HepG2 (cell line): ENCODE measurements at regions not wholly inside any gene's neighbourhood (a gene's known extent, or its start where the extent isn't known, plus 50 kb on each side); places are given as distances from the start of the nearest gene placed in this dataset.

Experiments used
- ATAC-seq: fragments of 200-7000 bp; cut with Tn5 transposase; 3 replicates; pipeline ENCODE4 v1.9.1; 2020; ENCODE audit warnings: mild to moderate bottlenecking, moderate library complexity
- BruUV-seq: library from RNA; stranded (reverse); fragments of 400-500 nt; replicated peaks from 2 replicates; lab custom pipeline; 2021; lab: Mats Ljungman, UMichigan
- CTCF ChIA-PET: fragments of 300-600 bp; formaldehyde crosslinking; extraction: SDS; loops from one replicate; lab custom pipeline; 2021; ENCODE audit warnings: low total read pairs, inconsistent platforms, low intra/inter-chr PET ratio; lab: Yijun Ruan, JAX
- POLR2A ChIA-PET: fragments of 350-600 bp; sonication (Branson Sonifier 250); formaldehyde crosslinking; loops from one replicate; lab custom pipeline; 2020; ENCODE audit warnings: antibody characterized with exemption, inconsistent platforms; lab: Yijun Ruan, JAX
- DNase-seq: peaks from one replicate; pipeline ENCODE4 v3.0.0-alpha.2; 2015; ENCODE audit warnings: low spot score
- FAIRE-seq: peaks from 3 replicates; lab custom pipeline; 2011; peaks lifted over from hg19 to GRCh38; lab: Jason Lieb, UNC
- H2AFZ ChIP-seq: one replicate; pipeline ENCODE4 v1.6.1; 2011; ENCODE audit warnings: low read length, inconsistent platforms
- H3K27ac ChIP-seq: fragments of 300-600 bp; 3 replicates; pipeline ENCODE4 v1.8.0; 2011; ENCODE audit warnings: mixed run types, mild to moderate bottlenecking, mixed read lengths, low read length, inconsistent platforms; ENCODE audit not compliant: insufficient read depth; ENCODE audit errors: extremely low read length
- H3K27me3 ChIP-seq, 2 experiments: fragments of 200-600 bp in 1 of 2; 2 replicates in 1 of 2; 3 replicates in 1 of 2; pipeline versions ENCODE4 v1.6.0 to v1.8.0; 2011; ENCODE audit warnings: low read length in 2 of 2, mild to moderate bottlenecking in 2 of 2, moderate library complexity in 2 of 2, inconsistent platforms in 1 of 2; ENCODE audit not compliant: insufficient read depth in 2 of 2, control insufficient read depth in 1 of 2
- H3K36me3 ChIP-seq, 2 experiments: fragments of 200-600 bp in 1 of 2; replicated peaks in 1 of 2; 2 replicates in 1 of 2; 3 replicates in 1 of 2; pipeline versions ENCODE4 v1.5.1 to v1.8.0; 2011; ENCODE audit warnings: low read length in 2 of 2, inconsistent platforms in 1 of 2; ENCODE audit not compliant: insufficient read depth in 2 of 2, control insufficient read depth in 1 of 2
- H3K4me1 ChIP-seq: 2 replicates; pipeline ENCODE4 v1.5.1; 2012; ENCODE audit warnings: low read length, inconsistent platforms; ENCODE audit not compliant: insufficient read depth
- H3K4me2 ChIP-seq: 2 replicates; pipeline ENCODE4 v1.6.0; 2011; ENCODE audit warnings: low read depth, low read length, inconsistent platforms
- H3K4me3 ChIP-seq, 3 experiments: fragments of 200-600 bp in 1 of 3; sonication (generic), shearing (Covaris generic) in 1 of 3; replicated peaks in 1 of 3; 2 replicates each; pipeline ENCODE4 v1.5.1; 2011 to 2016; ENCODE audit warnings: low read length in 3 of 3, inconsistent platforms in 2 of 3, low read depth in 2 of 3, mild to moderate bottlenecking in 2 of 3, control low read depth in 1 of 3, mixed read lengths in 1 of 3; ENCODE audit not compliant: insufficient read depth in 1 of 3
- H3K79me2 ChIP-seq: one replicate; pipeline ENCODE4 v1.6.1; 2011; ENCODE audit warnings: low read length, inconsistent platforms; ENCODE audit not compliant: insufficient read depth
- H3K9ac ChIP-seq: 2 replicates; pipeline ENCODE4 v1.6.0; 2011; ENCODE audit warnings: mild to moderate bottlenecking, low read depth, low read length, inconsistent platforms; ENCODE audit not compliant: insufficient read depth
- H3K9me3 ChIP-seq: 2 replicates; pipeline ENCODE4 v1.5.1; 2012; ENCODE audit warnings: mild to moderate bottlenecking, low read length
- H4K20me1 ChIP-seq: 2 replicates; pipeline ENCODE4 v1.6.0; 2011; ENCODE audit warnings: inconsistent platforms, mild to moderate bottlenecking, low read length, moderate library complexity; ENCODE audit not compliant: insufficient read depth
- AGO1 ChIP-seq: fragments of 200-400 bp; formaldehyde crosslinking; IDR thresholded peaks from 2 replicates; pipeline ENCODE4 v1.6.1; 2017; ENCODE audit warnings: mild to moderate bottlenecking, low read depth, low read length, moderate library complexity; ENCODE audit not compliant: poor library complexity, severe bottlenecking
- CBX1 ChIP-seq: IDR thresholded peaks from one replicate; pipeline ENCODE4 v1.6.1; 2016; ENCODE audit warnings: antibody characterized with exemption, low read depth
- FOXO1 ChIP-seq: sonication (generic); formaldehyde crosslinking; IDR thresholded peaks from 2 replicates; pipeline ENCODE4 v1.4.0; 2020; ENCODE audit warnings: missing genetic modification reagents
- GLI4 ChIP-seq: sonication (generic); formaldehyde crosslinking; IDR thresholded peaks from 2 replicates; pipeline ENCODE4 v1.5.1; 2020; ENCODE audit warnings: missing genetic modification reagents, mild to moderate bottlenecking, moderate library complexity, borderline replicate concordance
- HDAC6 ChIP-seq: fragments of 200-600 bp; sonication (generic); IDR thresholded peaks from 2 replicates; pipeline ENCODE4 v1.7.0; 2017; ENCODE audit warnings: mild to moderate bottlenecking, antibody characterized with exemption, low read length, low read depth
- SMARCC2 ChIP-seq: fragments of 450-650 bp; IDR thresholded peaks from 2 replicates; pipeline ENCODE4 v1.6.1; 2017; ENCODE audit warnings: antibody characterized with exemption, mild to moderate bottlenecking
- TERF1 ChIP-seq: sonication (generic); formaldehyde crosslinking; IDR thresholded peaks from 2 replicates; pipeline ENCODE4 v1.8.0; 2022; ENCODE audit warnings: mild to moderate bottlenecking, missing genetic modification reagents, moderate library complexity
- ZNF432 ChIP-seq: sonication (generic); formaldehyde crosslinking; IDR thresholded peaks from 2 replicates; pipeline ENCODE4 v1.5.0; 2020; ENCODE audit warnings: missing genetic modification reagents, mild to moderate bottlenecking, borderline replicate concordance
- WGBS: methylation state at CpG from one replicate; pipeline ENCODE4 v1.1.6; 2017; ENCODE audit warnings: low lambda C conversion rate; 5-methylcytosine and 5-hydroxymethylcytosine counted together
- in situ Hi-C: cut with HindIII; loops from 2 replicates; pipeline ENCODE4 v1.10.0; 2017; ENCODE audit warnings: low pct_unique_long_range_greater_than_20kb; ENCODE audit not compliant: extremely low pct_ligation_motif_present
- intact Hi-C: fragments of 100-400 bp; cut with micrococcal nuclease; formaldehyde crosslinking; loops from one replicate; pipeline ENCODE4 v1.10.0; 2022; ENCODE audit not compliant: unreplicated experiment
- TF ChIP-seq, protein P1 (sequence below): sonication (generic); formaldehyde crosslinking; IDR thresholded peaks from 2 replicates; pipeline ENCODE4 v1.5.1; 2020; ENCODE audit warnings: mild to moderate bottlenecking, missing genetic modification reagents, moderate library complexity
- TF ChIP-seq, protein P2 (sequence below): sonication (generic); formaldehyde crosslinking; IDR thresholded peaks from 2 replicates; pipeline ENCODE4 v1.4.0; 2020; ENCODE audit warnings: missing genetic modification reagents; ENCODE audit errors: not compliant biosample characterization

DNA sequence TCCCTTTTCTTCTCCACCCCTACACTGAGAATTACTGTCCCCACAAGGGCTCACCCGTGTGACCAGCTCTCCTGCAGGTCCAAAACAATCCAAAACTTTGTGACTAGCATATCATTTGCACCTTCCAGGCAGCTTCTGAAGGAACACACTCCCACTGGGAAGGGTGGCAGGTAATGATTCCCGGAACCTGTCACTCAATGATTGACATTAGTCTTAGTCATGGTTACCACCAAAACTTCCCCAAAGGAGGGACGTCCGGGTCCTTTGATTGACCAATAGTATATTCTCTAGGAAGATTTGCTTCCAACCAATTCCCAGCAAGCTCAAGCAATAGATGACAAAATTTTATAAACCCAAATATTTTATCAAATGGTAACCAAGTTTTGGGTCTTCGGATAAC, 127.7 kb upstream of the MYLIP start:
- Histone ChIP-seq H3K36me3 (no peaks in the 10 kb centered on the region), H3K9me3 (no peaks in the 10 kb centered on the region), H3K4me1 (no peaks in the 10 kb centered on the region), H3K4me2 (no peak overlapping the region), H2AFZ (no peak overlapping the region), H4K20me1 (no peaks in the 10 kb centered on the region), H3K9ac (no peak overlapping the region), H3K27ac (no peak overlapping the region), H3K4me3 (no peak overlapping the region), H3K27me3 (peaks cover 5 to 21% of the 10 kb centered on the region in 2 experiments; a peak in 3 of 5 replicates), H3K79me2 (no peaks in the 10 kb centered on the region)
- 27% methylated on average over 5 of the region's 5 CpGs for WGBS
- intact Hi-C loops = no loop called here
- no peak for DNase-seq
- in situ Hi-C loops = no loop called here
- ATAC-seq = no peak
- no TSS peak for BruUV-seq
- no peak for FAIRE-seq
- no peak for TF ChIP-seq TERF1 (CRISPR knock-in tag)
- no peak for TF ChIP-seq SMARCC2
- ChIA-PET CTCF (no interaction called here), POLR2A (no interaction called here)

- H4K20me1 ChIP-seq = no peaks in the 10 kb centered on the region
- ChIA-PET POLR2A (no interaction called here), CTCF (no interaction called here)
- H3K36me3 ChIP-seq = no peaks in the 10 kb centered on the region
- FAIRE-seq = no peak
- no peak for DNase-seq
- H3K4me1 ChIP-seq = no peaks in the 10 kb centered on the region
- in situ Hi-C loops = no loop called here
- H3K4me2 ChIP-seq = no peak overlapping the region
- no peak overlapping the region for H3K4me3 ChIP-seq
- H3K9me3 ChIP-seq = no peaks in the 10 kb centered on the region
- intact Hi-C loops = no loop called here
- no peak overlapping the region for H3K27ac ChIP-seq
- no TSS peak for BruUV-seq
- no peaks in the 10 kb centered on the region for H3K79me2 ChIP-seq
- H3K9ac ChIP-seq = no peak overlapping the region
- H3K27me3 ChIP-seq = peaks cover 5 to 14% of the 10 kb centered on the region in 2 experiments; a peak in 2 of 5 replicates
- H2AFZ ChIP-seq = no peak overlapping the region
- no peak for ATAC-seq
- 19% methylated on average over 4 of the region's 4 CpGs for WGBS
- TF ChIP-seq, protein P1, sequence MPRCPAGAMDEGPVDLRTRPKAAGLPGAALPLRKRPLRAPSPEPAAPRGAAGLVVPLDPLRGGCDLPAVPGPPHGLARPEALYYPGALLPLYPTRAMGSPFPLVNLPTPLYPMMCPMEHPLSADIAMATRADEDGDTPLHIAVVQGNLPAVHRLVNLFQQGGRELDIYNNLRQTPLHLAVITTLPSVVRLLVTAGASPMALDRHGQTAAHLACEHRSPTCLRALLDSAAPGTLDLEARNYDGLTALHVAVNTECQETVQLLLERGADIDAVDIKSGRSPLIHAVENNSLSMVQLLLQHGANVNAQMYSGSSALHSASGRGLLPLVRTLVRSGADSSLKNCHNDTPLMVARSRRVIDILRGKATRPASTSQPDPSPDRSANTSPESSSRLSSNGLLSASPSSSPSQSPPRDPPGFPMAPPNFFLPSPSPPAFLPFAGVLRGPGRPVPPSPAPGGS (CRISPR knock-in tag) = no peak
- TF ChIP-seq CBX1 (no peak), AGO1 (no peak), FOXO1 (CRISPR knock-in tag) (no peak), GLI4 (no peak), ZNF432 (CRISPR knock-in tag) (no peak), HDAC6 (no peak)
- TF ChIP-seq, protein P2, sequence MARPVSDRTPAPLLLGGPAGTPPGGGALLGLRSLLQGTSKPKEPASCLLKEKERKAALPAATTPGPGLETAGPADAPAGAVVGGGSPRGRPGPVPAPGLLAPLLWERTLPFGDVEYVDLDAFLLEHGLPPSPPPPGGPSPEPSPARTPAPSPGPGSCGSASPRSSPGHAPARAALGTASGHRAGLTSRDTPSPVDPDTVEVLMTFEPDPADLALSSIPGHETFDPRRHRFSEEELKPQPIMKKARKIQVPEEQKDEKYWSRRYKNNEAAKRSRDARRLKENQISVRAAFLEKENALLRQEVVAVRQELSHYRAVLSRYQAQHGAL (CRISPR knock-in tag) = no peak
Measured at GRCh38 chr6:15999201-15999600, 129.7 kb upstream of the MYLIP start.
